ENCODE measurements at regions not wholly inside any gene's neighbourhood (a gene's known extent, or its start where the extent isn't known, plus 50 kb on each side); places are given as distances from the start of the nearest gene placed in this dataset.

- TF ChIP-seq CTCF (IDR thresholded peaks at IDR 0.05; ENCODE audit: low read depth, low read length, missing control alignments): no peak
- H3K4me3 ChIP-seq (ENCODE audit: low read depth, low read length): no peak overlapping the region
- no peak for DNase-seq (ENCODE audit: low read depth)
Observed at GRCh38 chr19:46958532-46958931, 61.1 kb upstream of the NPAS1 start.

- no peak for TF ChIP-seq CTCF (IDR thresholded peaks at IDR 0.05; ENCODE audit: low read depth, low read length, missing control alignments)
- no peak overlapping the region for H3K4me3 ChIP-seq (ENCODE audit: low read depth, low read length)
- no peak for DNase-seq (ENCODE audit: low read depth)
Observed at GRCh38 chr19:46959894-46960556, 59.6 kb upstream of the NPAS1 start.

GRCh38 chr19:46962030-46962570 is 57.5 kb upstream of the NPAS1 start:
- DNase-seq (ENCODE audit: low read depth): no peak
- TF ChIP-seq CTCF (IDR thresholded peaks at IDR 0.05; ENCODE audit: low read depth, low read length, missing control alignments): no peak
- no peak overlapping the region for H3K4me3 ChIP-seq (ENCODE audit: low read depth, low read length)

GRCh38 chr19:46963093-46963734 is 56.4 kb upstream of the NPAS1 start:
- no peak overlapping the region for H3K4me3 ChIP-seq (ENCODE audit: low read depth, low read length)
- TF ChIP-seq CTCF (IDR thresholded peaks at IDR 0.05; ENCODE audit: low read depth, low read length, missing control alignments): no peak
- no peak for DNase-seq (ENCODE audit: low read depth)

- H3K4me3 ChIP-seq (ENCODE audit: low read depth, low read length): no peak overlapping the region
- TF ChIP-seq CTCF (IDR thresholded peaks at IDR 0.05; ENCODE audit: low read depth, low read length, missing control alignments): no peak
- DNase-seq (ENCODE audit: low read depth): no peak
Observed at GRCh38 chr19:46967578-46968032, 52.0 kb upstream of the NPAS1 start.

Data from GM12864 (cell line).